IPS-20b (cell line): ENCODE measurements at regions not wholly inside any gene's neighbourhood (a gene's known extent, or its start where the extent isn't known, plus 50 kb on each side); places are given as distances from the start of the nearest gene placed in this dataset.

Experiments used
- H3K27ac ChIP-seq: one replicate; pipeline ENCODE4 v1.5.1; 2013; ENCODE audit warnings: low read length
- H3K27me3 ChIP-seq: 2 replicates; pipeline ENCODE4 v1.6.1; 2013; ENCODE audit warnings: mild to moderate bottlenecking, low read length, inconsistent platforms; ENCODE audit not compliant: insufficient read depth
- H3K36me3 ChIP-seq: 2 replicates; pipeline ENCODE4 v1.6.1; 2013; ENCODE audit warnings: low read depth, mild to moderate bottlenecking, inconsistent platforms, low read length, moderate library complexity; ENCODE audit not compliant: insufficient read depth
- H3K4me1 ChIP-seq: 2 replicates; pipeline ENCODE4 v1.6.1; 2013; ENCODE audit warnings: mild to moderate bottlenecking, control low read depth, inconsistent platforms, low read length, moderate library complexity; ENCODE audit not compliant: insufficient read depth
- H3K4me3 ChIP-seq: 2 replicates; pipeline ENCODE4 v1.5.1; 2013; ENCODE audit warnings: mild to moderate bottlenecking, low read length, inconsistent platforms
- H3K9ac ChIP-seq: 2 replicates; pipeline ENCODE4 v1.6.1; 2013; ENCODE audit warnings: low read depth, mild to moderate bottlenecking, inconsistent platforms, low read length, moderate library complexity
- H3K9me3 ChIP-seq: 2 replicates; pipeline ENCODE4 v1.6.1; 2013; ENCODE audit warnings: mild to moderate bottlenecking, low read depth, low read length, inconsistent platforms; ENCODE audit not compliant: insufficient read depth

DNA sequence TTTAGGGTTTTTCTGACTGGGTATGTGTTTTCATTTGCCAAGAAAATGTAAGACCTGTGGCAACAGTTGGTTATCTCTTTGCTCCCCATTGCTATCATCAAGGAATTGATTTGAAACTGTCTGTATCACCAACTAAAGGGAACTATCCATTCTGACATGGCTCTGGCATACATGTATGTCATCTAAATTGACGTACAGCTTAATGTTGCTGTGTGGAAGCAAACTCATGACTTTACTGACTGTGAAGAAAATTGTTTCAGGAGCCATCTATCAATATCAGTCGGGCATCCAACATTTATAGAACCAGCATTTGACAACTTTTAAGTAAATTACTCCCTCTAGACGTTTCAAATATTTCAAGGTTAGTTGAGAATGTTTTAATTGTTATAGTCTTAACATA, 555.8 kb upstream of the EPHA7 start:
- no peak overlapping the region for H3K4me3 ChIP-seq
- no peak overlapping the region for H3K27ac ChIP-seq
- no peaks in the 10 kb centered on the region for H3K27me3 ChIP-seq
- H3K9me3 ChIP-seq: no peaks in the 10 kb centered on the region
- H3K9ac ChIP-seq: no peak overlapping the region
- no peaks in the 10 kb centered on the region for H3K4me1 ChIP-seq
- no peaks in the 10 kb centered on the region for H3K36me3 ChIP-seq

DNA sequence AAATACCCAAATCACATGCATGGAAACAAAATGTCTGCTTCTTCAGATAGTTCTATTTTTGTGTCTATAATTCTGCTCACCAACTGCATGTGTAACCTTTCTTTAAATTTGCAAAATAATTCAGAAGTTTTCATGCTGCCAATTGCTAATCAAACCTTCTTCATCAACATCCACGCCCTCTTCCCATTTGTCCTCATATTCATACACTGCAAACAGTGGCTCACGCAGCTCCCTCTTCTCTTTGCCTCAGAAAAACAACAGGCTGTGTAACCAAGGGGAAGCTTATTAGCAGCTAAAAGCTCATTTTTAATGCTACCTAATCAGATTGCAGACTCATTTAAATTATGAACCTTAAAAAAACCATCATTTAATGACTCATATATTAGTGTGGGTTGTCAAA, 555.0 kb upstream of the EPHA7 start:
- no peaks in the 10 kb centered on the region for H3K36me3 ChIP-seq

DNA sequence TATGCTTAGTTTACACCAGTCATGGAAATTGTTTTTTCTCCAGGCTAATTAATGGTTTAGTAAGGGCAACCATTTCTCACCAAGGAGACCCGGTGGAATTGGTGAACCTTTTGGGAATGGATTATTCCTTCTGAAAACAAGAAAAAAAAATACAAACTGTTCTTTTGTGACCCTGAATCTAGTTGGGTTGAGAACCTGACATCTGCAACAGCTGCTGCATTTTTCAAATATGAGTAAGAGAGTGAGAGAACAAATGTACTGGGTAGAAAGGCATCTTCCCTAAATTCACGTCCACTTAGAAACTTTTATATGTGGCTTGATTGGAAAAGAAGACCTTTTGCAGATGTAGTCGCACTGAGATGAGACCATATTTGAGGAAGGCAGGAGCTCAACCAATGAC, 553.4 kb upstream of the EPHA7 start:
- Histone ChIP-seq H3K27ac (no peak overlapping the region), H3K9me3 (no peaks in the 10 kb centered on the region), H3K4me3 (no peak overlapping the region), H3K36me3 (no peaks in the 10 kb centered on the region), H3K9ac (no peak overlapping the region), H3K27me3 (no peaks in the 10 kb centered on the region), H3K4me1 (no peaks in the 10 kb centered on the region; the same call in 1 of the 2 replicates)

More for the DNA sequence above, 555.0 kb upstream of the EPHA7 start:
- Histone ChIP-seq H3K4me3 (no peak overlapping the region), H3K9me3 (no peaks in the 10 kb centered on the region), H3K27ac (no peak overlapping the region), H3K4me1 (no peaks in the 10 kb centered on the region; the same call in 1 of the 2 replicates), H3K27me3 (no peaks in the 10 kb centered on the region), H3K9ac (no peak overlapping the region)

DNA sequence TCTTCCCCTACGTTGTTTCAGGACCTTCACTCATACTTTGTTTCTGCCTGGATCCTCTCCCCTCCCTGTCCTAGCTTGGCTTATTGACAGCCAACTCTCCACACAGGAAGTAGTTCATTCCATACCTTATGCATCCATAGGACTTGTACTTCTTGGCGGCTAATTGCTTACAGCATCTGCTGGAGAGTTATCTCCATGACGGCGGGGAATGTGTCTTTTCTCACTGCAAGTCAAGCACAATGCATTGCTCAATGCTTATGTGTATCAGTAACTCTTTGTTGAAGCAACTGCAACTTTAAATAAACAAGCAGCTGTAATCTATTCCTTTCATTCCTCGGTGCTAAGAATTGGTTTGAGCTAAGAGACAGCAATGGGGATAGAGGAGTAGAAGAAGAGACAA, 551.3 kb upstream of the EPHA7 start:
- Histone ChIP-seq H3K9me3 (no peaks in the 10 kb centered on the region), H3K4me1 (no peaks in the 10 kb centered on the region; the same call in 1 of the 2 replicates), H3K4me3 (no peak overlapping the region), H3K36me3 (no peaks in the 10 kb centered on the region), H3K27me3 (no peaks in the 10 kb centered on the region), H3K27ac (no peak overlapping the region), H3K9ac (no peak overlapping the region)

DNA sequence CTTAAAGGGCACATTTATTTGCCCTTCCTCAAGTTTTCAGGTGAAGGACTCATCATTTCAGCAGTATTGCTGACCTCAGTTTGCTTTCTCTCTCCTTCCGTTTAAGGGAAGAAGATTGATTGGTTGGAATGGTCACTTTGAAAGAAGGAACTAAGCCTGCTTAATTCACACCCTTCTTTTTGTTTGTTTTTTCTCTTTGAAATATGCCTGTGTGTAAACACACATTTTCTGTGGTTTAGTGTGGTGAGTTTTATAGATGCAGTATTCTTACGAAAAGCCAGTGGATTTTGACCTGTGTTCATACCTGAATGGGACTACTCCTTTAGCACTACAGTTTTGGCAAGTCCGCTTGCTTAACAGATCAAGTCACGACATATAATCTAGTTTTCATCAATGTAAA, 548.8 kb upstream of the EPHA7 start:
- Histone ChIP-seq H3K36me3 (no peaks in the 10 kb centered on the region), H3K4me1 (no peaks in the 10 kb centered on the region; the same call in 1 of the 2 replicates), H3K9me3 (no peaks in the 10 kb centered on the region), H3K4me3 (no peak overlapping the region), H3K9ac (no peak overlapping the region), H3K27ac (no peak overlapping the region), H3K27me3 (no peaks in the 10 kb centered on the region)

DNA sequence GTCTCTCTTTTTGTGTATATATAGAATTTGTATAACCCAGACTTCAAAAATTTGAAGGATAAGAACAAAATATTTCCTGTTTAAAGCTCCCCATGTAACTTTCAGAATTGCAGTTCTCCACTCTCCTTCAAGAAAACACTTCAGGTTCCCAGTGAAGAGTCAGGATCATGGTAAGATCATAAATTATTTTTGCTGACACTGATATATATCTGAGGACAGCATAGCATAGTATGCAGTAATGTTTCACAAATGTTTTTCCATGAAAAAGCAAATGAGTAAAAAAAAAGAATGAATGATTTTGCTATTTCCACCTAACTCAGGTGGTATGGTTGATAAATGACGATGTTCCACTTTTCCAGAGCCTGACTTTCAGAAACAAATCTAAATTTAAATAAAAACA, 545.6 kb upstream of the EPHA7 start:
- no peaks in the 10 kb centered on the region for H3K27me3 ChIP-seq
- no peaks in the 10 kb centered on the region for H3K36me3 ChIP-seq
- H3K4me3 ChIP-seq: no peak overlapping the region
- H3K4me1 ChIP-seq: no peaks in the 10 kb centered on the region; the same call in 1 of the 2 replicates
- no peaks in the 10 kb centered on the region for H3K9me3 ChIP-seq
- H3K27ac ChIP-seq: no peak overlapping the region
- no peak overlapping the region for H3K9ac ChIP-seq

DNA sequence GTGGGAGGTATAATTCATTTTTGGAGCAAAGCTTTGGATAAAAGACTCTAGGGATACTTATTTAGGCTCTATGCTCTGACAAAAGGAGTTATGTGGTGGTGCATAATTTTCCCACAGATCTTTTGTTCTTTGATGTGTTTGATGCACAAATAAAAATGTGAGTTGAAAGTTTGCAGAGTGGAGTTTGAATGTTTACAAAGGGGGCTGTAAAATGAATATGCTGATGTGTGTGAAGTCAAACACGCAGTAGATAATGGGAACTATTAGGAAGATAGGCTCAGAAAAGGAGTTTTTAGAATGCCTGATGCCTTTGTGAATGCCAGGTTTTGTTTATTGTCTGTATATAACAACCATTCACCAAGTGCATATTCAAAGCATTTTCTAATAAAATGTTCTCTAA, 545.0 kb upstream of the EPHA7 start:
- Histone ChIP-seq H3K4me3 (no peak overlapping the region), H3K27me3 (no peaks in the 10 kb centered on the region), H3K36me3 (no peaks in the 10 kb centered on the region), H3K27ac (no peak overlapping the region), H3K9ac (no peak overlapping the region), H3K4me1 (no peaks in the 10 kb centered on the region; the same call in 1 of the 2 replicates), H3K9me3 (no peaks in the 10 kb centered on the region)

DNA sequence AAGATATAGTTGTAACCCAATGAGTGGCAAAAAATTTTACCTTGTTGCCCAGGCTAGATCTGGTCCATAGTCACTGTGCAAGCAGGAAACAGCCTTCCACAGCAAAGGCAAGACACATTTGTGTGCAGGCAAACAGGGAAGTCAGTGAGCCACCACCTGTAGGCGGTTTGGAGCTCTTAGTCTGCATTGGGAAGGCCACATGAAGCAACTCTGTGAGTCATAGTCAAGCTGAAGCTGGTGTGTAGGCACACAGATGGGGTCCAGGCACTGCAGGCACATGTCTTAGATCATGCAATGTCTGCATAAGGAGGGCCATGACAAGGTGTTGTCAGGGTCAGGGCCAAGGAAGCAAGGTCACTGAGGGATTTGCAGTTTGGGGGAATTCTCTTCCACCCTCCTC, 543.2 kb upstream of the EPHA7 start:
- Histone ChIP-seq H3K27me3 (no peaks in the 10 kb centered on the region), H3K9ac (no peak overlapping the region), H3K9me3 (no peaks in the 10 kb centered on the region), H3K36me3 (no peaks in the 10 kb centered on the region), H3K4me3 (no peak overlapping the region), H3K4me1 (no peaks in the 10 kb centered on the region), H3K27ac (no peak overlapping the region)

DNA sequence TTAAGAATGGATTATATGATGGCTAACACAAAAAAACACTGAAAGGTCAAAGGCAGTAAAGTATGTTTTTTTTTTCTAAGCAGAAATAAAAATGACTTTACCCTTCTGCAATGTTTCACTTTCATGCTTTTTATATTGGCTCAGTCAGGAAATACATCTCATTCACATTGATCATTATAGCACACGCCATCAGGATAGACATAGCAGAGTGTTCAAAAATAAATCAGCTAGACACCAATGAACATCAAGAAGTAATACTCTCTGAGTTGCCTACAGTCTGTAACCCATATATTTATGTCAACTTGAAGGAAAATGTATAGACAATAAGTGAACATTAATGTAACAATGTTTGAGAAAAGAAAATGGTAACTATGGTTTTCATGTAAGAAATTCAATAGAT, 535.2 kb upstream of the EPHA7 start:
- H3K36me3 ChIP-seq: no peaks in the 10 kb centered on the region
- H3K27me3 ChIP-seq: no peaks in the 10 kb centered on the region
- no peak overlapping the region for H3K27ac ChIP-seq

DNA sequence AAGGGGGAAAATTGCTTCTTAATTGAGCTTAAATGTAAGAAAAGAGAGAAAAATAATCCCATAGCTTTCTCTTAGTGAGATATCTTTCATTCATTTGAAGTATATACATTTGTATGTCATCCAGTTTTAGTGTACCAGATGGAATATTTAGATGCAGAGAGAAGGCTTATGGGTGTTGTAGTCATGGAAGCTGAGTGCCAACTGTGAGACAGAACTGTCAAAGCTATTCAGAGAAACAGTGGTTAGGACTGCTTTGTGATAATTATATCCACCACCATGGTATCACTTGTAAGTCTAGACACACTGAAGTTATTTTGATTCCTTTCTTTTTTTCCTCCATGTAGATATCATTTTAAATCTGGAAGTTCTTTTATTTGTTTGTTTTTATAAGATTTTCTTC, 524.3 kb upstream of the EPHA7 start:
- Histone ChIP-seq H3K36me3 (no peaks in the 10 kb centered on the region), H3K4me3 (no peak overlapping the region), H3K27me3 (no peaks in the 10 kb centered on the region), H3K9me3 (no peaks in the 10 kb centered on the region), H3K4me1 (no peaks in the 10 kb centered on the region), H3K27ac (no peak overlapping the region), H3K9ac (no peak overlapping the region)

More for the DNA sequence above, 535.2 kb upstream of the EPHA7 start:
- Histone ChIP-seq H3K4me3 (no peak overlapping the region), H3K9ac (no peak overlapping the region), H3K9me3 (no peaks in the 10 kb centered on the region), H3K4me1 (no peaks in the 10 kb centered on the region)

DNA sequence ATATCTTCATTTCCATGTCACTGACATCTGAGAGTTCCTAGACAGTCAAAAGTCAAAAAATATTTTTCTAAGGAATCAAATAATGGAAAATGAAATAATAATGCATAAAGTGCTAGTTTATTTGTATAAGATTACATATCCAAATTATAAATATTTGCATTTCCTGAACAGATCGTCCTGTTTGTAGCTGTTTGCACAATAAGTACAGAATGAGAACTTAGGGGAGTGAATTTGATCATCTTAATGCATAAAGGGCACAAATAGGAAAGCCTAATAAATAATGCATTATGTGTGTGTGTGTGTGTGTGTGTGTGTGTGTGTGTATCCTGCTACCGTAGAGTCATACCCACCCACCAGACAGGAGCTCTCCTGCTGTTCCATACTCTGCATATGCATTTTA, 521.0 kb upstream of the EPHA7 start:
- Histone ChIP-seq H3K4me1 (no peaks in the 10 kb centered on the region; the same call in 1 of the 2 replicates), H3K27me3 (no peaks in the 10 kb centered on the region), H3K9ac (no peak overlapping the region), H3K36me3 (no peaks in the 10 kb centered on the region), H3K4me3 (no peak overlapping the region), H3K27ac (no peak overlapping the region), H3K9me3 (no peaks in the 10 kb centered on the region)

DNA sequence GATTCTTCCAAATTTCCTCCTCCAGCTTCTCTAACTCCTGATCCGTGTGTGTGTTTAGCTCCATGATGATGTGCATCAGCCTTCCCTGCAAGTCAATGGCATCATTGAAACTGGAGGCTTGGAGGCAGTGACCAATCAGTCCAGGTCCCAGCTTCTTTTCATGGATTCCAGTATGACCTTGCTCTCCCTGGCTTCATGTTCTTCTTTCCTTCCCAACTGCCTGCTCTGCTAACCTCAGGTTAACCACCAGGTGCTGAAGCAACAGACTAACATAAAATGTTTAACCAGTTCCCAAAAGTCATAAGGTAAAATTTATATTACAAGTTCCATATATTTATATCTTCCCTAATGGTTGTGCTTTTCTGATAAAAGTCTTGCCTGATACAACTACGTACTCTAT, 512.8 kb upstream of the EPHA7 start:
- no peak overlapping the region for H3K9ac ChIP-seq
- no peaks in the 10 kb centered on the region for H3K9me3 ChIP-seq
- no peak overlapping the region for H3K4me3 ChIP-seq
- no peaks in the 10 kb centered on the region for H3K36me3 ChIP-seq
- H3K27me3 ChIP-seq: no peaks in the 10 kb centered on the region
- no peak overlapping the region for H3K27ac ChIP-seq
- no peaks in the 10 kb centered on the region; the same call in 1 of the 2 replicates for H3K4me1 ChIP-seq

DNA sequence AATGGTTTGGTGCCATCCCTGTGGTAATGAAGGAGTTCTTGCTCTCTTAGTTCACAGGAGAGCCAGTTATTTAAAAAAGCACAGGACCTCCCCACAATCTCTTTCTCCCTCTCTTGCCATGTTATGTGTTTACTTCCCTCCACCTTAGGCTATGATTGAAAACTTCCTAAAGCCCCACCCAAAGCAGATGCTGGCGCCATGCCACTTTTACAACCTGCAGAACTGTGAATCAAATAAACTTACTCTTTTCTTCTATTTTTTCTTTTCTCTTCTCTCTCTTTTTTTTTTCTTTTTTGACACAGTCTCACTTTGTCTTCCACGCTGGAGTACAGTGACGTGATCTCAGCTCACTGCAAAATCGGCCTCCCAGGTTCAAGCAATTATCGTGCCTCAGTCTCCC, 508.4 kb upstream of the EPHA7 start:
- H3K27me3 ChIP-seq: no peaks in the 10 kb centered on the region
- no peak overlapping the region for H3K4me3 ChIP-seq
- no peaks in the 10 kb centered on the region for H3K9me3 ChIP-seq
- no peaks in the 10 kb centered on the region for H3K36me3 ChIP-seq
- H3K27ac ChIP-seq: no peak overlapping the region
- no peak overlapping the region for H3K9ac ChIP-seq
- no peaks in the 10 kb centered on the region for H3K4me1 ChIP-seq
